Stimulated activated CD4-positive, alpha-beta T cell treated with anti-CD3 and anti-CD28 coated beads, Interleukin-4, amount 100 ng/mL, for 4 hours (primary cell): ENCODE measurements at regions not wholly inside any gene's neighbourhood (a gene's known extent, or its start where the extent isn't known, plus 50 kb on each side); places are given as distances from the start of the nearest gene placed in this dataset.
"Not testable (repeated sequence)": the region's sequence is repeated elsewhere in the genome, so short reads cannot be mapped to it uniquely, and the experiment has no call there.

Experiments used
- DNase-seq, 2 experiments: peaks; one replicate each; pipeline ENCODE4 v3.0.0-alpha.2; 2020

- no peak for DNase-seq
Measured at GRCh38 chr13:90793261-90793820, 554.1 kb upstream of the MIR17HG start.

GRCh38 chr13:90796474-90796873 lies 551.0 kb upstream of the MIR17HG start:
- no peak for DNase-seq

GRCh38 chr13:90797335-90797734 lies 550.2 kb upstream of the MIR17HG start:
- DNase-seq = no peak

- DNase-seq = no peak
Measured at GRCh38 chr13:90798381-90798780, 549.1 kb upstream of the MIR17HG start.

- no peak for DNase-seq
Measured at GRCh38 chr13:90800082-90800746, 547.3 kb upstream of the MIR17HG start.

- no peak for DNase-seq
Measured at GRCh38 chr13:90801621-90802020, 545.9 kb upstream of the MIR17HG start.

- DNase-seq = no peak
Measured at GRCh38 chr13:90803210-90803609, 544.3 kb upstream of the MIR17HG start.

GRCh38 chr13:90806016-90806615 lies 541.4 kb upstream of the MIR17HG start:
- no peak for DNase-seq

GRCh38 chr13:90806892-90807291 lies 540.6 kb upstream of the MIR17HG start:
- DNase-seq = no peak

GRCh38 chr13:90808838-90809237 lies 538.6 kb upstream of the MIR17HG start:
- DNase-seq = no peak

GRCh38 chr13:90824032-90824431 lies 523.5 kb upstream of the MIR17HG start:
- no peak for DNase-seq

- no peak for DNase-seq
Measured at GRCh38 chr13:90826688-90827087, 520.8 kb upstream of the MIR17HG start.

GRCh38 chr13:90830782-90831181 lies 516.7 kb upstream of the MIR17HG start:
- DNase-seq = no peak

- DNase-seq = no peak
Measured at GRCh38 chr13:90833951-90834350, 513.5 kb upstream of the MIR17HG start.

GRCh38 chr13:90834700-90835099 lies 512.8 kb upstream of the MIR17HG start:
- no peak for DNase-seq

GRCh38 chr13:90835826-90836225 lies 511.7 kb upstream of the MIR17HG start:
- no peak for DNase-seq

- no peak for DNase-seq
Measured at GRCh38 chr13:90838317-90838960, 509.0 kb upstream of the MIR17HG start.

GRCh38 chr13:90839061-90839460 lies 508.4 kb upstream of the MIR17HG start:
- no peak for DNase-seq

- DNase-seq = no peak
Measured at GRCh38 chr13:90846936-90847335, 500.6 kb upstream of the MIR17HG start.

- not testable (repeated sequence) for DNase-seq
Measured at GRCh38 chr13:90853666-90854065, 493.8 kb upstream of the MIR17HG start.

- no peak for DNase-seq
Measured at GRCh38 chr13:90857921-90858320, 489.6 kb upstream of the MIR17HG start.

- DNase-seq = no peak
Measured at GRCh38 chr13:90866006-90866405, 481.5 kb upstream of the MIR17HG start.

- DNase-seq = no peak
Measured at GRCh38 chr13:90867336-90867683, 480.2 kb upstream of the MIR17HG start.

GRCh38 chr13:90868321-90868920 lies 479.1 kb upstream of the MIR17HG start:
- no peak for DNase-seq
